AG09319 (cell line): ENCODE measurements at regions not wholly inside any gene's neighbourhood (a gene's known extent, or its start where the extent isn't known, plus 50 kb on each side); places are given as distances from the start of the nearest gene placed in this dataset.

Experiments
- DNase-seq: peaks from one replicate; pipeline ENCODE4 v3.0.0-alpha.2; 2010; ENCODE audit warnings: low read depth; ENCODE audit errors: extremely low read depth
- TF ChIP-seq, protein P1 (sequence below): IDR thresholded peaks from 2 replicates; pipeline ENCODE4 v1.5.1; 2011; ENCODE audit warnings: low read depth, mild to moderate bottlenecking, inconsistent platforms, low read length, moderate library complexity

DNA sequence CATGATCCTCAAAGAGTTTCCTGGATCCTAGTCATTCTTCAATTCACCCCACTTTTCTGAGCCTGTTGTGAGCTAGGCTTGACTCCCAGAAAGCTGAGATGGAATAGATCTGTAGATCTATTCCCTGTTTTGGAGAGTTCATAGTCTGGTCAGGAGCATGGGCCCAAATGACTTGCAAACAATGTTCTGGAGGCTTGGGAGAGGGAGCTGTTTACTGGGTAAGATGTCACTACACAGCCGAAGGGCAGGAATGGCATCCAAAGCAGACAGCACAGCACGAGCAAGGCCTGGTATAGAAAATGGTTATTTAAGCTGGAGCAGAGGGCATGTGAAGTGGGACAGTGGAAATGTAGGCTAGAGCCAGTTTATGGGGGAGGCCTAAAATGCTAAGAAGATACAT is 152.5 kb upstream of the ALDH1B1 start:
- TF ChIP-seq, protein P1, sequence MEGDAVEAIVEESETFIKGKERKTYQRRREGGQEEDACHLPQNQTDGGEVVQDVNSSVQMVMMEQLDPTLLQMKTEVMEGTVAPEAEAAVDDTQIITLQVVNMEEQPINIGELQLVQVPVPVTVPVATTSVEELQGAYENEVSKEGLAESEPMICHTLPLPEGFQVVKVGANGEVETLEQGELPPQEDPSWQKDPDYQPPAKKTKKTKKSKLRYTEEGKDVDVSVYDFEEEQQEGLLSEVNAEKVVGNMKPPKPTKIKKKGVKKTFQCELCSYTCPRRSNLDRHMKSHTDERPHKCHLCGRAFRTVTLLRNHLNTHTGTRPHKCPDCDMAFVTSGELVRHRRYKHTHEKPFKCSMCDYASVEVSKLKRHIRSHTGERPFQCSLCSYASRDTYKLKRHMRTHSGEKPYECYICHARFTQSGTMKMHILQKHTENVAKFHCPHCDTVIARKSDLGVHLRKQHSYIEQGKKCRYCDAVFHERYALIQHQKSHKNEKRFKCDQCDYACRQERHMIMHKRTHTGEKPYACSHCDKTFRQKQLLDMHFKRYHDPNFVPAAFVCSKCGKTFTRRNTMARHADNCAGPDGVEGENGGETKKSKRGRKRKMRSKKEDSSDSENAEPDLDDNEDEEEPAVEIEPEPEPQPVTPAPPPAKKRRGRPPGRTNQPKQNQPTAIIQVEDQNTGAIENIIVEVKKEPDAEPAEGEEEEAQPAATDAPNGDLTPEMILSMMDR, result no peak
- DNase-seq, result no peak

DNA sequence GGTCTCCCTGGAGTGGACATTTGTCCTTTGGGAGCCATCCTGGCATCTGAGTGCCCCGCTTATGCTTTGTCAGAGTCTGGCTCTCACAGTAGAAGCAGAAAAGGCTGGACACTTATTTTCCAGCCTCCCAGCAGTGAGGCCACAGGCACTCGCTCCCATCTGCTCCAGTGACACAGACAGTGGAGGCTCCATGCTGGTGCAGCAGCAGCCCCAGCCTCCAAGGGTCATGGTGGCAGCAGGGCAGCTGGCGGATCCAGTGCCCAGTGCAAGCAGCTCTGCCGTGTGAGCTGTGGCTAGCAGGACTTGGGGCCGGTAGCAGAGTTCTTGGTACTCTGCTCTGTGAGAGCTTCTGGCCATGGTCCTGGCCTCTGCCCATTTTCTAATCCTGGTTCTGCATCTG is 157.3 kb upstream of the ALDH1B1 start:
- DNase-seq, result no peak
- TF ChIP-seq, protein P1, result no peak

DNA sequence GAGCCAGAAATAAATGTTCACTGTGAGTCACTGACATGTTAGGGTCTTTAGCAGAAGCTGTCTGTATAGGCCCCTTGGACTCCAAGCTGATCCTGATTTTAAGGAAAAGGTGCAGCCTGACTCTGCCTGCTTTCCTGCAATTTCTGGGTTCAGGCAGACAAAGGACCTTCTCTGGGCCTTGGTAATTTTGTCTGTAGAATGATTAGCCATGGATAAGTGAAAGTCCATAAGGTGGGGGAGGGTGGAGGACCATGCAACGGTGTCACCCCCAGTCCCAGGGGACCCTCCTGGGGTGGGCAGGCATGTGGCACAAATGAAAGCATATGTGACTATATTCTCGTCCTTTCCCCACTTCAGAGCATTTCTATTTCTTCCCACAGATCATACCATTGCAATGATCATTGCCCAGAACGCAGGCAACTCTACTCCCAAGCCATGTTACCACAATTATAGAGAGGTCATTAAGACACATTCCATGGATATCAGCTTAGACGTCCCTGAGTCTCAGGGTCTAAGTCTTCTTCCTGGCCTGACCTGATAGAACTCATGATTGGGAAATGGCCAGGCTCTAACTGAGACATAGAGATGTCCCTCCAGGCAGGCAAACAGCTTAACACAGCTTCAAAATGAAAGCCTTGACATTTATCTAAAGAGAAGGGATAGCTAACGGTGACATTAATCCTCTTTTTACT is 157.9 kb upstream of the ALDH1B1 start:
- no peak for DNase-seq
- TF ChIP-seq, protein P1, result no peak

DNA sequence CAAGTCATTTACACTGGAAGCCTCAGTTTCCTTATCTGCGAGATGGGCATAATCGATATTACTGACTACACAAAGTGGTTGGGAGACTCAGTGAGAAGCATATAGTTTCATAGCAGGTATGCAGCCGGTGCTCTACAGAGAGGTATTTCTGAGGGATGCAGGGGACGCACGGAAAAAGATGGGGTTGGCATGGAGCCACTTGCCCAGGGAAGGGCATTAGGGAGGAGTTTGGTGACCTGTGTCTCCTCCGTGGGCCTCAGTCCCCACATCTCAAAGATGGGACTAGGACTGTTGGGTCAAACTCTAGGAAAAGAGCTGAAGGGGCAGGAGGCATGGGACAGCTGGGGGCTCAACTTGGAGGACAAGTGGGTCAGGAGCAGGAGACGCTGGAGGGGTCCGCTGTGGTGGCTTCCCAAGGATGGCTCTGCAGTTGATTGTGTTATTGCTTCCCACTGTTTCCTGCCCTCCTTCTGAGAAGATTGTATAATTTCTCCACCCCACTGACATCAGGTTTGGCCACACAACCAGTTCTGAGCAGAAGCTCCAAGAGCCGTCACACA is 158.6 kb upstream of the ALDH1B1 start:
- no peak for DNase-seq
- TF ChIP-seq, protein P1, result no peak

DNA sequence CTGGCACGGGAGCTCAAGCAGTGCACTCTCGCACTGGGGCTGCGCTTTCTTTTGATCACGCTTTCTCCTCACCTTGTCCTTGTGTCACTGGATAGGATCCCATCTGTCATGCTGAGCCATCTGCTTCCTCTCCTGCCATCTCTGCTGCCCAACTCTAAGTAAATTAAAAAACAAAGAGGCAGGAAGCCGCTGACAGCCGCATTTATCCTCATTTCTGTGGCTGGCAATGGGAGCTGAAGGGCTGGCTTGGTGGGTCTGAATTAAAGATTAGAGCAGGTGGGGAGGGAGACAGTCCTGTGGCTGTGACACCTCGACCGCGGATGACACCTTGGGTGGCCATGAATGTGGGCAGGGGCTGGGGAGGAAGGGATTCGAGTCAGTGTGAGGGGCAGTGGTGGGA is 159.2 kb upstream of the ALDH1B1 start:
- TF ChIP-seq, protein P1, result no peak
- no peak for DNase-seq

DNA sequence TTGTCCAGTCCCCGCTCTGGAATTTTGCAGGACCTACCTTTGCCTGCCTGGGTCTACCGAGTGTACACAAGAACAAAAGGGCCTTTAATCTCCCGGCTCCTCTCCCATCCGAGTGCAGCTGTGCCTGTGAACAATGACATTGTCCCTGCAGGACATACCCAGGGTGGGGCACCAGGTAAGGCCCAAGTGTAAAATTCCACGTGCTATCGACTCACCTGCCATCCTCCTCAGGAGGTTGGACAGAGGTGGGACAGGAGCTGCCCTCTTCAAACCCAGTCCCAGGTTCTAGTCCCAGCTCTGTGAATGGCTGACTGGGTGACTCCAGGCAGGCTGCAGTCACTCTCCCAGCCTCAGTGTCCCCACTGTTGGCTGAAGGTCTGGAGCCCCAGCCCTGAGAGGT is 159.6 kb upstream of the ALDH1B1 start:
- DNase-seq, result no peak
- TF ChIP-seq, protein P1, result no peak

DNA sequence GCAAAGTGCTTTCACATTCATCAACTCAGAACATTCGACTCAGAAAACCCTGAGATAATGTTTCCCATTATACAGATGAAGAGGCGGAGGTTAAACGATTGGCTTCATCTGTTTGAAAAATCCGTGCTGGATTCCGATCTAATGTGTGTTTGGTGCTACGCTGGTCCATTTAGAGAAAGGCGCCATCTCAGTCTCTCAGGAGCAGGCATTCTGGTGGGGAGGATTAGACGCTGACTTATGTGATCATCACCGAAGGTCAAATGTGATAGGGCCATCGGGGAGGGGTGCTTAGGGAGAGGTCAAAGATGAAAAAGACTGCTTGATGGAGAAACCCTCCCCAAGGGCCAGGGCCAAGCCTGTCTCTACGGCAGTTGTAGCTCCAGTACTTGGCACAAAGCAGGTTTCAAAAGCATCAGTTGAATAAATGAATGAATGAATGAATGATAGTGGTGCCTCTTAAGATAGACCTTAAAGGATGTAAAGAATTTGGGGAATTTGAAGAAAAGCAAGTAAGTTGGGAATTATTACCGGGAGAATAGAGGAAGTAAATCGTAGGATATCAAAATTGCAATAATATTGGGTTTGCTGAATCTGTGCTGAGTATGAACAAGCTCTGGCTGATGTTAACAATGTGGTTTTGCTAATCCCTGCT is 160.6 kb upstream of the SHB start:
- no peak for DNase-seq
- TF ChIP-seq, protein P1, result no peak
